ENCODE measurements at regions not wholly inside any gene's neighbourhood (a gene's known extent, or its start where the extent isn't known, plus 50 kb on each side); places are given as distances from the start of the nearest gene placed in this dataset.

DNA sequence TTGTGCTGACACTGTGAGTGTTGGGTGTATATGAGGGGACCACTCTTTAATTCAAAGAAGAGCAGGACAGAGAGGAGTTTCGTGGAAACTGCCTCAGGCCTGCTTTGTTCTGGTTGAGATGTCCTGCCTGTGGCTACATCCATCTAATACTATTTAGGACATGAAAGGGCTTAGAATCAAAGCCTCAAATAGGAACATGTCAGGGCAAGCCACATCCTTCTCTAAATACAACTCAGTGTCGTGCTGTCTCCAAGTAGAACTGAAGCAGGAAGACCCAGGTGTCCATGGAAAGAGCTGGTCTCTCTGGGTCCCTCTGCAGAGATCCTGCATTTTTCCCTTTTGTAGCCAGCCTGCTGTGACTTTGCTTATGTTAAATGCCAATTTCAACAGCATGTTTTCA, 156.2 kb upstream of the UMPS start:
- no peak for DNase-seq (ENCODE audit: low read depth in 2 of 2)

DNA sequence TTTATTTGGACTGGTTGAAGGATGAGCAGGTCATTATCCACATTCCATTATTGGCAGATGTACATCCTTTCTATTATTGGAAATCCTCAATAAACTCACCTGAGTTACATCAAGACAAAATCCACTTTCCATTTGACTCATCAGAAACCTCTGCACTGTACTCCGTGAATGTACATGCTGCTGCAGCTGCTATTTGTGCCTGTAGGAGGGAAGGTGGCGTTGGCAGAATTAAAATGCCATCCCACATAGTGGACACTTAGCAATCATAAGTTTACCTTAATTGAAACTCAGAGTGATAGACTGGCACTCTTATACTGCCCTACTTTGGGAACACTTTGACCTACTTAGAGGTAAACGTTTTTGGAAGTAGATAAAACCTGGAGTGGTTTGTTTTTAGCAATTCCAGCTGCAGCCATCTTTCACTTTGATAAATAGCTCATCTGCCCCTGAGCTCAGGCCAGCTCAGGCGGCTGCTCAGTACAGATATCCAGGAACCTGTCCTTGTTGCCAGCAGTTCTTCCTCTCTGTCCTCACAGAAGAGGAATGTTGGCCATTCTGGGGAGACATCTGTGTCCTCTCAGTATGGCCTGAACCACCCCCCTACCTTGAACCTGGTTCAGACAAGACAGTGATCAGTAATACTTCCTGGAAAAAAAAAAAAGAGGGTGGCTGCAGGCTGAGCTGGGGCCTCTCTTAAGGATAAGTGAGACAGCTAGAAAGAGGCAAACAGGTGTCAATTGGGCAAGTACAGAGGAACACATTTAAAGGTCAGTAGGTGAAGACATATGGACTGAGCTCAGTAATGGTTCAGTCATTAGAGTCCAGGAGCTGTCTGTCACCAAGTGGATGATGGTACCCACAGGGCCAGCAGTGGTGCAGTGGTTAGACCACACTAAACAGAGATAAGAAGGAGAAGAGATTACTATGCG, 153.4 kb upstream of the UMPS start:
- no peak for DNase-seq (ENCODE audit: low read depth in 2 of 2)

DNA sequence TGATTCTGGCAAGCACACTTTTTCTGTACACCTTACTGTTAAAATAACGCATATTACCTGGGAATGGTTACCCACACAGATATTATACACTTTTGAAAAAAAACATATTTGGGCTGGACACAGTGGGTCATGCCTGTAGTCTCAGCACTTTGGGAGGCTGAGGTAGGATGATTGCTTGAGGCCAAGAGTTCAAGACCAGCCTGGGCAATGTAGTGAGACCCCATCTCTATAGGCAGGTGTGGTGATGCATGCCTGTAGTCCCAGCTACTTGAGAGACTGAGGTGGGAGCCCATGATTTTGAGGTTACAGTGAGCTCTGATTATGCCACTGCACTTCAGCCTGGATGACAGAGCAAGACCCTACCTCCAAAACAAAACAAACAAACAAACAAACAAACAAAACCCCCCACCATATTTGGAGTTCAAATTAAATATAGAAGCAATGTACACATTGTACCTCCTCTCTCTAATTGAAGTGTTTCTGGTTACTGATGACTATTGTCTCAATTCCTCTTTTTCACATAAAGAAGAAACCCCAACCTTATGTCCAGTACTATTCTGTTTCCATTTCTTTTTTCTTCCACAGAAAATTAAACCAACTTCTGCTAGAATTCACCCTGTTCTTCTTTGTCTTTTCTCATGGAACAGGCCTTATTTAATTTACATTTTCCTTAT, 152.6 kb upstream of the UMPS start:
- DNase-seq (ENCODE audit: low read depth in 2 of 2) = no peak

GRCh38 chr3:124579641-124580040, 150.6 kb upstream of the UMPS start:
- DNase-seq (ENCODE audit: low read depth in 2 of 2) = no peak

DNA sequence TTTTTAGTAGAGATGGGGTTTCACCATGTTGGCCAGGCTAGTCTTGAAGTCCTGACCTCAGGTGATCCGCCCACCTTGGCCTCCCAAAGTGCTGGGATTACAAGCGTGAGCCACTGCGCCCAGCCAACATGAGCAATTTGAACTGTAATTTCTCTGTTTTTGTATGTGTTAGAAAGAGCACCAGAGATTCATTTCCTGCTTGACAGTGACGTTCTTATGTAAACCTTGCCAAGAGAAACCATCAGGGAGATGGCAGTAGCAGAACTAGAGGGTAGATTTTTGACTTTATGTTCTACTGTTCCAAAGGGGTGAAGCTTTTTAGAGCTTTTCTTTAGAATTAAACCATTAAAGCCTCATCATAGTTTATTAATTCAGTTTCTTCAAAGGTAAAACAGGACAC, 148.1 kb upstream of the UMPS start:
- DNase-seq (ENCODE audit: low read depth in 2 of 2) = no peak

DNA sequence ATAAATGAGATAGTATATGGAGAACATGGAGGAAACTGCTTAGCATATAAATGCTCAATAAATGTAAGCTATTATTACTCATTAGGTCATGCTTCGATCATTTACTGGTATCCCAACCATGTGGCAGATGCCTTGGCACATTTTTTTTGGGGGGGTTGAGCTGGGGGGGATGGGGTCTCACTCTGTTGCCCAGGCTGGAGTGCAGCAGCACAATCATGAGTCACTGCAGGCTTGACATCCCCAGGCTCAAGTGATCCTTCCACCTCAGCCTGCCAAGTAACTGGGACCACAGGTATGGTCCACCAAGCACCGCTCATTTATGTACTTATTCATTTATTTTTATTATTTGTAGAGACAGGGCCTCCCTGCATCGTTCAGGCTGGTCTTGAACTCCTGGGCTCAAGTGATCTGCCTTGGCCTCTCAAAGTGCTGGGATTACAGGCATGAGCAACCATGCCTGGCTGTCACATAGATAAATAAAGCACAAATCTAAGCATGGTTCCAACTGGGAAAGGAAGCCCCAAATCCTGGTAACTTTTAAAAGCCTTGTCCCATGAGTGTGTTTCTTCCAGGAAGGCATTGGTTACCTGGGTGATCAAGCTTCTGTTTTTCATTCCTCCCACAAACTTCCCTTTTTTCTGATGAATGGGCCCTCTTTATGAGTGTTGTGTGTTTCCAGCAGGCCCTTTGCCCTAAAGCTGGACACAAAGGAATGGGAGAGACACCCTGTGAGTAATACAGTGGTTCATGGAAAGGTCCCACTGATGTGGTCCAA, 147.4 kb upstream of the UMPS start:
- no peak for DNase-seq (ENCODE audit: low read depth in 2 of 2)

DNA sequence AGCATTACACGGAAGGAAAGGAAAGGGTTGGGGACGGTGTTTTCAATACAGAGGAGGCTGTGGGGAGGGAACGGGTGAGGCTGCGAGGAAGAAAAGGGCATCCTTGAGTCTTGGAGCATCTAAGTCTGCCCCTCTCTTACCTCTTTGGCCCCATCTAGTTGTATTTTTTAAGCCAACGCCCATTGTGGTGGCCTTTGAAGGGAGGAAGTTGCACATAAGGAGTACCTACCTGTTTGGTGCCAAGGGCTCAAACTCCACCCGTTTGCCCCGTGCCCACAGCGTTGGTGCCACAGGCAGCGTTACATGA, 146.1 kb upstream of the UMPS start:
- no peak for DNase-seq (ENCODE audit: low read depth in 2 of 2)

DNA sequence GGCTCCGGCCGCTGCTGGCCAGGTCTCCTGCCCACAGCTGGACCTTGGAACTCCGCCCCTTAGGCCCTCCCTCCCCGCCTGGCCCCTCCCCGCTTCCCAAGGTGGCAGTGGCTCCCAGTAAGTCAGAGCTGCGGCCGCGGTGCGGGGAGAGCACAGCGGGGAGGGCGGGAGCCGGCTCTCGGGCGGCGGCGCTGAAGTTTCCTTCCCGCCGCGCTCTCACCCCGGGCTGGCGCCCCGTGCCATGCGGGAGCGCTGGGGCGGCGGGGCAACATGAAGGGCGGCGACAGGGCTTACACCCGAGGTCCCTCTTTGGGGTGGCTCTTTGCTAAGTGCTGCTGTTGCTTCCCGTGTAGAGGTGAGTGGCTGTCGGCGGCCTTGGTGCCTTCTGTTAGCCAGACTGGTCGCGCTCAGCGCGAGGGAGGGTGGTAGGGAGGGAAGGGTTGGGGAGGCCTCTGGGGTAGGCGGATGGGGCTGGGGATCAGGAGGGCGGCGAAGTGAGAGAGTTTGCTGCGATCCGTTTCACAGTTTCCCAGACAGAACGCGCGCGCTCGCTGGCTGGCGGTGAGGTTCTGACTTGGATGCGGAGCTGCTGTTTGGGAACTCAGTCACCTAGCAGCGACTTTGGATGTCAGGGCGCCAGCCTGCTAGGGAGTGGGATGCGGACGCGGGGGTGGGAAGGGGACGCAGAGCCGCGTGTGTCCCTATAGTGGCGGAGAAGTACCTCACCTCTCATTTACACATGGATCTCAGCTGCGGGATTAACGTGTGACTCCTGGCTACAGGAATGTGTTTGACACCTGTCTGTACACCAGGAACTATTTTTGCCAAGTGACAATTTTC, 145.5 kb upstream of the UMPS start:
- DNase-seq (ENCODE audit: low read depth in 2 of 2) = peak in 1 of 2 donors; percentile 2

- DNase-seq (ENCODE audit: low read depth in 2 of 2) = no peak
Observed at GRCh38 chr3:124586126-124587052, 143.9 kb upstream of the UMPS start.

- no peak for DNase-seq (ENCODE audit: low read depth in 2 of 2)
Observed at GRCh38 chr3:124587053-124587408, 143.2 kb upstream of the UMPS start.

- DNase-seq (ENCODE audit: low read depth in 2 of 2) = no peak
Observed at GRCh38 chr3:124588036-124588435, 142.2 kb upstream of the UMPS start.

- DNase-seq (ENCODE audit: low read depth in 2 of 2) = no peak
Observed at GRCh38 chr3:124588794-124589193, 141.5 kb upstream of the UMPS start.

DNA sequence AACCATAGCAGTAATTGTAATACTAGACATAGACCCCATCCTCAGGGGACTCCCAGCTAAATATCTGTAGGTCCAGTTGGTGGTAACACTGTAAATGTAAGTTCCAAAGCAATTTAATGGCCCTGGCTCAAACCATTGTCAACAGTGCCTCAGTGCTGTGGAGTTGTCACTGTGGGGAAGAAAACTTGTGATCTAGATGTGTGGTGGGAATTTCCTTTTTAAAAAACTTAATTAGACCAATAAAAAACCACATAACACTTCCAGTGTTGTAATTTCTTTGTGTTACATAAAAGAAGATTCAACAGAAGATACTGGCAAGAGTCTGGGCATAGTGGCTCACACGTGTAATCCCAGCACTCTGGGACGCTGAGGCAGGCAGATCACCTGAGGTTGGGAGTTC, 138.6 kb upstream of the UMPS start:
- DNase-seq (ENCODE audit: low read depth in 2 of 2) = no peak

GRCh38 chr3:124592658-124593441, 137.4 kb upstream of the UMPS start:
- DNase-seq (ENCODE audit: low read depth in 2 of 2) = no peak

- DNase-seq (ENCODE audit: low read depth in 2 of 2) = no peak
Observed at GRCh38 chr3:124593442-124593829, 136.8 kb upstream of the UMPS start.

DNA sequence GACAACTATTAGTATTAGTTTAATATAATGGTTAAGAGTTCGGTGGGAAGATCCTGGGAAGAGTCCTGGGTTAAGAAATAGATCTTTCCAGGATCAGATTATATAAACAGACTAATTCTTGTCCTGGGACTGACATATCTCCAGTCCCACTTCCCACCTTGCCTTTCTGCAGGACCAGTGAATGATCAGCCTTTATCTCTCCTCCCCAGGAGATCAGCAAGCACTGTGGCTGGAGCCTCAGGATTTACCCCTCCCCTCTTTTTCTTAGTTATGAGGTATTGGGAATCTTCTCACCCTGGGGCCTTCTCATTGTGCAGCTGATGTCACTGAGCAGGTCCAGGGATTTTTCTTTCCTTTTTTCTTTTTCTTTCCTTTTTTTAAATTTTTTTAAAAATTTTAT, 135.7 kb upstream of the UMPS start:
- no peak for DNase-seq (ENCODE audit: low read depth in 2 of 2)

- no peak for DNase-seq (ENCODE audit: low read depth in 2 of 2)
Observed at GRCh38 chr3:124597273-124597672, 133.0 kb upstream of the UMPS start.

- DNase-seq (ENCODE audit: low read depth in 2 of 2) = no peak
Observed at GRCh38 chr3:124597979-124598378, 132.3 kb upstream of the UMPS start.

DNA sequence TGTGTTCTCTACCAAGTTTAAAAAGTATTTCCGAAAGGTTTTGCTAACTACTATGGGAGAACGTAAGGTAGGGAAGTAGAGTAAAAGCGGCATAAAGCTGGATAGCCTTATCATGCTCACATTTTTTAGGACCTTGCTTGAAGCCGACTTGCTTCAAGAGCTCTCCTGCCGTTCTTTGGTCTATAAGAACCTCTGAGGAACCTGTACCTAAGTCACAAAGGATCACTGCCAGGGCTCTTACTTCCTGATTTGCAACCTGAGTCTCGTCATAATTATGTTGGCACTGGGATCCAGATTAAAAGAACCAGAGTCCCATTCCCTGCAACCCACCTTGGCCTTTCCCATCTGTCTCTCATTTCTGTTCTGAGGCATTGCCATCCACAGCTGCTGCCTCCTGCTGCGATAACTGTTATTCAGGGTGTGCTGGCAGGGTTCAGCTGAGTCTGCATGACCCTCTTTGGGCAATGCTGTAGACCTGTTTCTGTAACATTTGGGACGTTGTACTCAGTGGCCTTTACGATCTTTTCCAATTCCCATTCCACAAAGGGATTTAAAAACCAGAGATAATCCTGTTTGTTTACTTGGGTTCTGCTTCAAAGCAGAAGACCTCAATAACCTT, 131.0 kb upstream of the UMPS start:
- DNase-seq (ENCODE audit: low read depth in 2 of 2) = no peak

Data from stimulated activated CD4-positive, alpha-beta T cell treated with anti-CD3 and anti-CD28 coated beads, Interleukin-1b, Interleukin-23, amount 100 ng/mL, for 1 hour (primary cell).